SKM-1 treated with dmso at 0.1 percent for 144 hours (cell line): ENCODE measurements at regions not wholly inside any gene's neighbourhood (a gene's known extent, or its start where the extent isn't known, plus 50 kb on each side); places are given as distances from the start of the nearest gene placed in this dataset.

ENCODE experiments used
- DNase-seq: peaks from one replicate; lab custom pipeline; 2025; ENCODE audit not compliant: unreplicated experiment; lab: John Stamatoyannopoulos, UW

- no peak for DNase-seq
These were observed 63.3 kb upstream of the ZC3H11B start for GRCh38 chr1:219676012-219676765.

- no peak for DNase-seq
These were observed 57.7 kb upstream of the ZC3H11B start for GRCh38 chr1:219670426-219671149.

- DNase-seq = no peak
These were observed 56.7 kb upstream of the ZC3H11B start for GRCh38 chr1:219669556-219669955.

- no peak for DNase-seq
These were observed 56.1 kb upstream of the ZC3H11B start for GRCh38 chr1:219669042-219669441.

- DNase-seq = no peak
These were observed 55.5 kb upstream of the ZC3H11B start for GRCh38 chr1:219668446-219668845.

- no peak for DNase-seq
These were observed 53.3 kb upstream of the ZC3H11B start for GRCh38 chr1:219666242-219666641.

- no peak for DNase-seq
These were observed 52.2 kb upstream of the ZC3H11B start for GRCh38 chr1:219665089-219665488.

- DNase-seq = no peak
These were observed 51.6 kb upstream of the ZC3H11B start for GRCh38 chr1:219664310-219665029.
